H9 (cell line): ENCODE measurements at regions not wholly inside any gene's neighbourhood (a gene's known extent, or its start where the extent isn't known, plus 50 kb on each side); places are given as distances from the start of the nearest gene placed in this dataset.

ENCODE experiments used
- DNase-seq: peaks from one replicate; pipeline ENCODE4 v3.0.0-alpha.2; 2017
- H2AFZ ChIP-seq: one replicate; pipeline ENCODE4 v1.6.1; 2013; ENCODE audit warnings: mild to moderate bottlenecking, low read length, control low read depth, moderate library complexity
- H2AK5ac ChIP-seq: 2 replicates; pipeline ENCODE4 v1.6.1; 2013; ENCODE audit warnings: low read length, control low read depth, mixed read lengths; ENCODE audit not compliant: insufficient read length
- H2BK120ac ChIP-seq: one replicate; pipeline ENCODE4 v1.6.1; 2013; ENCODE audit warnings: low read depth, mild to moderate bottlenecking, low read length, control low read depth, inconsistent platforms; ENCODE audit not compliant: poor library complexity, severe bottlenecking
- H2BK12ac ChIP-seq: 2 replicates; pipeline ENCODE4 v1.6.1; 2013; ENCODE audit warnings: low read length, control low read depth, mixed read lengths, low read depth; ENCODE audit not compliant: insufficient read length
- H2BK15ac ChIP-seq: 2 replicates; pipeline ENCODE4 v1.6.1; 2013; ENCODE audit warnings: low read depth, low read length, control low read depth
- H2BK20ac ChIP-seq: one replicate; pipeline ENCODE4 v1.6.1; 2013; ENCODE audit warnings: low read depth, mild to moderate bottlenecking, low read length, control low read depth, inconsistent platforms; ENCODE audit not compliant: poor library complexity, severe bottlenecking
- H2BK5ac ChIP-seq: 2 replicates; pipeline ENCODE4 v1.6.1; 2013; ENCODE audit warnings: low read length, control low read depth, mixed read lengths; ENCODE audit not compliant: insufficient read length
- H3K14ac ChIP-seq: 2 replicates; pipeline ENCODE4 v1.6.1; 2013; ENCODE audit warnings: low read length, control low read depth; ENCODE audit not compliant: insufficient read depth
- H3K18ac ChIP-seq: 2 replicates; pipeline ENCODE4 v1.6.1; 2013; ENCODE audit warnings: low read depth, mild to moderate bottlenecking, mixed read lengths, low read length, control low read depth; ENCODE audit not compliant: insufficient read length
- H3K23ac ChIP-seq: 2 replicates; pipeline ENCODE4 v1.6.1; 2013; ENCODE audit warnings: low read length, control low read depth, mixed read lengths, low read depth; ENCODE audit not compliant: insufficient read length
- H3K23me2 ChIP-seq: 2 replicates; pipeline ENCODE4 v1.6.1; 2013; ENCODE audit warnings: low read depth, mild to moderate bottlenecking, mixed read lengths, low read length, control low read depth; ENCODE audit not compliant: insufficient read length, poor library complexity, severe bottlenecking
- H3K27ac ChIP-seq: 2 replicates; pipeline ENCODE4 v1.5.1; 2013; ENCODE audit warnings: low read length, control low read depth, mixed read lengths, low read depth; ENCODE audit not compliant: insufficient read length
- H3K27me3 ChIP-seq: 2 replicates; pipeline ENCODE4 v1.6.1; 2013; ENCODE audit warnings: low read length, control low read depth, inconsistent platforms; ENCODE audit not compliant: insufficient read depth
- H3K4ac ChIP-seq: 2 replicates; pipeline ENCODE4 v1.6.1; 2013; ENCODE audit warnings: low read depth, mild to moderate bottlenecking, control low read depth, inconsistent platforms, low read length, moderate library complexity
- H3K4me1 ChIP-seq: 2 replicates; pipeline ENCODE4 v1.6.1; 2013; ENCODE audit warnings: low read length, control low read depth, inconsistent platforms; ENCODE audit not compliant: insufficient read depth
- H3K4me2 ChIP-seq: 2 replicates; pipeline ENCODE4 v1.6.1; 2013; ENCODE audit warnings: low read length, control low read depth, mixed read lengths; ENCODE audit not compliant: insufficient read length, insufficient read depth
- H3K56ac ChIP-seq: 2 replicates; pipeline ENCODE4 v1.6.1; 2013; ENCODE audit warnings: low read depth, mild to moderate bottlenecking, mixed read lengths, low read length, control low read depth; ENCODE audit not compliant: insufficient read length
- H3K79me1 ChIP-seq: 2 replicates; pipeline ENCODE4 v1.6.1; 2013; ENCODE audit warnings: low read depth, mild to moderate bottlenecking, moderate library complexity, low read length, control low read depth, inconsistent platforms; ENCODE audit not compliant: insufficient read depth, poor library complexity, severe bottlenecking
- H3K79me2 ChIP-seq: 2 replicates; pipeline ENCODE4 v1.6.1; 2013; ENCODE audit warnings: low read length, control low read depth, inconsistent platforms; ENCODE audit not compliant: insufficient read depth
- H3K9ac ChIP-seq: 2 replicates; pipeline ENCODE4 v1.6.1; 2013; ENCODE audit warnings: low read length, control low read depth, mixed read lengths; ENCODE audit not compliant: insufficient read length; ENCODE audit errors: extremely low read depth
- H3K9me3 ChIP-seq: one replicate; pipeline ENCODE4 v1.6.1; 2013; ENCODE audit warnings: low read depth, low read length, inconsistent platforms; ENCODE audit not compliant: control insufficient read depth
- H3T11ph ChIP-seq: one replicate; pipeline ENCODE4 v1.6.1; 2013; ENCODE audit warnings: mild to moderate bottlenecking, low read length, control low read depth, inconsistent platforms
- H4K20me1 ChIP-seq: one replicate; pipeline ENCODE4 v1.6.1; 2013; ENCODE audit not compliant: control insufficient read depth, insufficient read length, insufficient read depth
- H4K5ac ChIP-seq: 2 replicates; pipeline ENCODE4 v1.6.1; 2013; ENCODE audit warnings: low read depth, mild to moderate bottlenecking, mixed read lengths, low read length, control low read depth; ENCODE audit not compliant: insufficient read length
- H4K8ac ChIP-seq: replicated peaks from 2 replicates; pipeline ENCODE4 v1.6.1; 2013; ENCODE audit warnings: low read length, control low read depth, mixed read lengths, low read depth; ENCODE audit not compliant: insufficient read length
- H4K91ac ChIP-seq: 2 replicates; pipeline ENCODE4 v1.6.1; 2013; ENCODE audit warnings: low read depth, mild to moderate bottlenecking, moderate library complexity, mixed read lengths, low read length, control low read depth; ENCODE audit not compliant: insufficient read length
- H3K27ac Mint-ChIP-seq, 3 experiments: 2 replicates in 2 of 3; 3 replicates in 1 of 3; pipeline ENCODE4 v1.8.0; 2020 to 2021; ENCODE audit warnings: mixed read lengths in 3 of 3, mild to moderate bottlenecking in 1 of 3, moderate library complexity in 1 of 3
- H3K27me3 Mint-ChIP-seq: 2 replicates; pipeline ENCODE4 v1.8.0; 2021; ENCODE audit warnings: low read depth, mild to moderate bottlenecking, moderate library complexity, mixed read lengths
- H3K36me3 Mint-ChIP-seq, 3 experiments: 2 replicates in 2 of 3; 3 replicates in 1 of 3; pipeline ENCODE4 v1.8.0; 2020 to 2021; ENCODE audit warnings: low read depth in 3 of 3, mixed read lengths in 3 of 3; ENCODE audit not compliant: insufficient read depth in 1 of 3
- H3K4me1 Mint-ChIP-seq, 2 experiments: 2 replicates each; pipeline ENCODE4 v1.8.0; 2020; ENCODE audit warnings: mixed read lengths in 2 of 2
- H3K4me3 Mint-ChIP-seq, 2 experiments: 2 replicates in 1 of 2; 3 replicates in 1 of 2; pipeline ENCODE4 v1.8.0; 2020 to 2021; ENCODE audit warnings: mild to moderate bottlenecking in 2 of 2, mixed read lengths in 2 of 2, moderate library complexity in 1 of 2
- H3K9me3 Mint-ChIP-seq, 2 experiments: 2 replicates in 1 of 2; 3 replicates in 1 of 2; pipeline ENCODE4 v1.8.0; 2020; ENCODE audit warnings: mild to moderate bottlenecking in 2 of 2, mixed read lengths in 2 of 2, moderate library complexity in 1 of 2
- CTCF ChIP-seq: fragments of 200-600 bp; sonication (generic); conservative IDR thresholded peaks from 3 replicates; pipeline ENCODE4 v1.8.0; 2021; ENCODE audit warnings: antibody characterized with exemption, mild to moderate bottlenecking
- WGBS: extraction: QIAGEN DNeasy Blood & Tissue Kit; methylation state at CpG from one replicate; pipeline ENCODE4 v1.1.7; 2013; ENCODE audit warnings: missing lambda C conversion rate, low lambda C conversion rate, mixed read lengths; ENCODE audit not compliant: insufficient read length; ENCODE audit errors: extremely low coverage; 5-methylcytosine and 5-hydroxymethylcytosine counted together

DNA sequence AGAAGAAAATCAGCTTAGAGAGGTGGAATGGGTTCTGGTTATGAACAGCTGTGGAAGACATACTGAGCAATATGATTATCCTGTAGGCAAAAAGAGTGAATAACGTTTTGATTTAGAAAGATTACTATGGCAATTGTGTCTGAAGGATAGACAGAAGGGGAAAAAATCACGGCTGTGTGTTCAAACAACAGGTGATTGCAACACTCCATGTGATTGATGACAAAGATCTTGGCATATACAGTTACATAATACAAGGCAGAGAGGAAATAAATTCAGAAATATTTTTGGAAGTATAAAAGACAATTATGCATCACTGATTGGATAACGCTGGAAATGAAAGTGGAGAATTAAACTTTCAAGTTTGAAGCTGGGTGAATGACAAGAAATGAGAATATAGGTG lies 58.5 kb upstream of the KCNJ3 start:
- no peak overlapping the region for H3K9ac ChIP-seq
- H2BK5ac ChIP-seq = no peak overlapping the region
- no peaks in the 10 kb centered on the region for H3K27me3 ChIP-seq
- H2BK15ac ChIP-seq = no peak overlapping the region
- H3K23me2 ChIP-seq = no peaks in the 10 kb centered on the region
- no peak overlapping the region for H3K27ac ChIP-seq
- H3K4me2 ChIP-seq = no peak overlapping the region
- H3K79me1 ChIP-seq = no peaks in the 10 kb centered on the region
- H3T11ph ChIP-seq = no peak overlapping the region
- peaks cover 13 to 14% of the 10 kb centered on the region in 2 experiments for H3K4me1 Mint-ChIP-seq
- no peak overlapping the region for H3K4me3 Mint-ChIP-seq
- H3K27ac Mint-ChIP-seq = no peak overlapping the region
- no peaks in the 10 kb centered on the region for H3K9me3 Mint-ChIP-seq
- no peak overlapping the region for H3K14ac ChIP-seq
- H3K4me1 ChIP-seq = no peaks in the 10 kb centered on the region; the same call in 1 of the 2 replicates
- no peaks in the 10 kb centered on the region for H3K9me3 ChIP-seq
- no peak for DNase-seq
- H2AK5ac ChIP-seq = no peak overlapping the region
- no peak overlapping the region for H4K5ac ChIP-seq
- no peaks in the 10 kb centered on the region for H3K79me2 ChIP-seq
- no peak overlapping the region for H4K8ac ChIP-seq
- H2BK20ac ChIP-seq = no peak overlapping the region
- no peak overlapping the region for H2BK120ac ChIP-seq
- H3K27me3 Mint-ChIP-seq = no peaks in the 10 kb centered on the region
- no peak overlapping the region for H3K4ac ChIP-seq
- no peak overlapping the region for H2BK12ac ChIP-seq
- H3K23ac ChIP-seq = no peak overlapping the region
- TF ChIP-seq CTCF = no peak
- H3K56ac ChIP-seq = no peak overlapping the region
- no peak overlapping the region for H2AFZ ChIP-seq
- H3K36me3 Mint-ChIP-seq = no peaks in the 10 kb centered on the region
- WGBS = no CpG with 5 or more reads among the region's 3 CpGs
- H4K20me1 ChIP-seq = no peaks in the 10 kb centered on the region
- no peak overlapping the region for H3K18ac ChIP-seq
- no peak overlapping the region for H4K91ac ChIP-seq
